Stimulated activated CD4-positive, alpha-beta T cell treated with anti-CD3 and anti-CD28 coated beads, Interleukin-12 subunit alpha, Interleukin-12 subunit beta, amount 100 ng/mL, for 24 hours (primary cell): ENCODE measurements at regions not wholly inside any gene's neighbourhood (a gene's known extent, or its start where the extent isn't known, plus 50 kb on each side); places are given as distances from the start of the nearest gene placed in this dataset.

ENCODE experiments used
- DNase-seq, 2 experiments: peaks; one replicate each; pipeline ENCODE4 v3.0.0-alpha.2; 2020; ENCODE audit warnings: low read depth in 2 of 2

- no peak for DNase-seq
Measured at GRCh38 chr15:29376590-29376989, 107.0 kb upstream of the NSMCE3 start.

GRCh38 chr15:29369261-29369660 is 99.6 kb upstream of the NSMCE3 start:
- DNase-seq: no peak

- DNase-seq: no peak
Measured at GRCh38 chr15:29364426-29365078, 94.9 kb upstream of the NSMCE3 start.

- DNase-seq: no peak
Measured at GRCh38 chr15:29361560-29361959, 91.9 kb upstream of the NSMCE3 start.

GRCh38 chr15:29360152-29360551 is 90.5 kb upstream of the NSMCE3 start:
- no peak for DNase-seq

- no peak for DNase-seq
Measured at GRCh38 chr15:29356786-29357185, 87.2 kb upstream of the NSMCE3 start.

- no peak for DNase-seq
Measured at GRCh38 chr15:29355477-29355876, 85.9 kb upstream of the NSMCE3 start.

GRCh38 chr15:29352402-29352801 is 82.8 kb upstream of the NSMCE3 start:
- DNase-seq: no peak

GRCh38 chr15:29349196-29349595 is 79.6 kb upstream of the NSMCE3 start:
- DNase-seq: no peak

- no peak for DNase-seq
Measured at GRCh38 chr15:29348336-29348914, 78.8 kb upstream of the NSMCE3 start.

GRCh38 chr15:29346998-29347397 is 77.4 kb upstream of the NSMCE3 start:
- no peak for DNase-seq

- DNase-seq: no peak
Measured at GRCh38 chr15:29345549-29346525, 76.2 kb upstream of the NSMCE3 start.

- DNase-seq: no peak
Measured at GRCh38 chr15:29344474-29344873, 74.9 kb upstream of the NSMCE3 start.

GRCh38 chr15:29343229-29343628 is 73.6 kb upstream of the NSMCE3 start:
- no peak for DNase-seq

GRCh38 chr15:29342201-29342600 is 72.6 kb upstream of the NSMCE3 start:
- DNase-seq: no peak

GRCh38 chr15:29337156-29337959 is 67.7 kb upstream of the NSMCE3 start:
- DNase-seq: no peak

- DNase-seq: no peak
Measured at GRCh38 chr15:29334544-29334943, 64.9 kb upstream of the NSMCE3 start.

GRCh38 chr15:29333261-29333660 is 63.6 kb upstream of the NSMCE3 start:
- DNase-seq: no peak

GRCh38 chr15:29331669-29332068 is 62.0 kb upstream of the NSMCE3 start:
- DNase-seq: no peak

GRCh38 chr15:29331071-29331470 is 61.4 kb upstream of the NSMCE3 start:
- no peak for DNase-seq

GRCh38 chr15:29324746-29325145 is 55.1 kb upstream of the NSMCE3 start:
- no peak for DNase-seq

- DNase-seq: no peak
Measured at GRCh38 chr15:29323557-29323956, 53.9 kb upstream of the NSMCE3 start.
